ENCODE measurements at regions not wholly inside any gene's neighbourhood (a gene's known extent, or its start where the extent isn't known, plus 50 kb on each side); places are given as distances from the start of the nearest gene placed in this dataset.

GRCh38 chr16:16945207-16945606 lies 525.6 kb downstream of the XYLT1 start (continued):
- TF ChIP-seq RNF2 (IDR thresholded peaks at IDR 0.05; ENCODE audit: borderline replicate concordance, low read depth, low read length, missing control alignments, poor library complexity, severe bottlenecking) = no peak
- TF ChIP-seq TEAD4 (IDR thresholded peaks at IDR 0.05; ENCODE audit: low read depth, low read length) = no peak
- TF ChIP-seq RBBP5 (IDR thresholded peaks at IDR 0.05; ENCODE audit: borderline replicate concordance, low read depth, low read length) = no peak
- TF ChIP-seq CBX8 (IDR thresholded peaks at IDR 0.05; ENCODE audit: borderline replicate concordance, low read depth, low read length) = no peak
- no peak for TF ChIP-seq RAD21 (IDR thresholded peaks at IDR 0.05 in 1 of 2, conservative IDR thresholded peaks at IDR 0.05 in 1 of 2; ENCODE audit: low read depth in 2 of 2, low read length in 2 of 2)
- no peak for TF ChIP-seq TCF12 (IDR thresholded peaks at IDR 0.05; ENCODE audit: low read depth, low read length)

Measured in H1 (cell line).